ENCODE measurements at regions not wholly inside any gene's neighbourhood (a gene's known extent, or its start where the extent isn't known, plus 50 kb on each side); places are given as distances from the start of the nearest gene placed in this dataset.

GRCh38 chr10:4343091-4343490 lies 482.9 kb upstream of the AKR1E2 start:
- DNase-seq (ENCODE audit: low spot score): no peak

DNA sequence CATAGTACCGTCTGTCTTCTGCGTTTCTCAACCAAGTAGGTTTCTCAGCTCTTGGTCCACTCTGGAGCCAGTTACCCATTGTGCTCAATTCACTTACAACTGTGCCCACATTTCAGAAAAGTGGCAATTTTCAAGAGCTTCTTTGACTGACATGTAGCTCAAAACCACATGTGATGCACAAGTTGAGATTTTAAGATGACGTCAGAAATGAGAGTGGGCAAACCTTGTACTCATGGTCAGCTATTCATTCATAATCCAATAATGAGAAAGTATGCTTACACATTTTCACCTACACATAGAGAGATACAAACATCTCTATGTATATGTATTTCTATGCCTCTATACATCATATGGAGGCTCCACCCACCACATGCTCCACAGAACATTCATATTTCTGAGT lies 487.2 kb upstream of the AKR1E2 start:
- DNase-seq (ENCODE audit: low spot score): no peak

DNA sequence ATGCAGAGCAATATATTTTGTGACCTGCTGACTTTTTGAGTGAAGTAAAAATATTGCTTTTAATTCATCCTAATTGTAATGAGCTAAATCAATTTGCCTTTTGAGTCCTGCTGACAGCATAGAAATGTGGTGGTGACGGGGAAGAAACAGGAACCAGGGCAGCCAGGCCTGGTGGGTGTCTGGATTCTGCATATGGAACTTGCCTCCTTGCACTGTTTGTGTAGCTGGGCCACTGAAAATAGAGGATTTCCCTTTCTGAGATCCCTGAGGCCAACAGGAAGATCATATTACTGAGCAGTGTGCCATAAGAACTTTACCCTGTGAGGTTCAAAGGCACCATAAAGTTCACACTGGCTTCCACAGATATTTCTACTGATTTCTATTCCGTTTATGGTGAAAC lies 488.4 kb upstream of the AKR1E2 start:
- no peak for DNase-seq (ENCODE audit: low spot score)

DNA sequence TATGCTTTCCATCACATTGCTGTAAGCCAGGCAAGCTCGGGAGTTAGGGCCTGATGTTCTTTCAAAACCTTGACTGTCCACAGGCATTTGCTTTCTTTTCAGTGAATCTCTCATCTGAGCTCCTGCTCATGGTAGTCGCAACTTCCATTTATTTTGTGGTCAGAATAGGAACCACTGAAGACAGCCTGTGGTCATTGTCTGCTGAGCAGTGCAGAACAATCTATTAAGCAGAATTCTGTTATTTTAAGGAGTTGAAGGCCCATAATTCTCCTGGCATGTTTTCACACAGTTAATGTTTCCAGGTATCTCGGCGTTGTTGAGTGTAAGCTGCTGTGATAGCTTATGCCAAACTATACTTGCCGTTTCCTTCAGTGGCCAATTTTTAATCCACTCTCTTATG lies 491.1 kb upstream of the AKR1E2 start:
- no peak for DNase-seq (ENCODE audit: low spot score)

DNA sequence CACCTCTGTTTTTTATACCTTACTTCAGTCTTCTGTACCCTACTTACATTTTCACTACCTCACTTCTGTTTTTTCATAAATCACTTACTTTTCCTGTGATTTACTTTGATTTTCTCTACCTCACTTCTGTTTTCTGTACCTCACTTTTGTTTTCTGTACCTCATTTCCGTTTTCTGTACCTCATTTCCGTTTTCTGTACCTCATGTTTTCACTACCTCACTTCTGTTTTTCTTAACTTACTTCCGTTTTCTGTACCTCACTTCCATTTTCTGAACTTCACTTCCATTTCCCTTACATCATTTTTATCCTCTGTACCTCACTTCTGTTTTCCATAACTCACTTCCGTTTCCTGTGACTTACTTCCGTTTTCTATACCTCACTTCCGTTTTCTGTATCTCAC lies 492.0 kb upstream of the AKR1E2 start:
- DNase-seq (ENCODE audit: low spot score): no peak

DNA sequence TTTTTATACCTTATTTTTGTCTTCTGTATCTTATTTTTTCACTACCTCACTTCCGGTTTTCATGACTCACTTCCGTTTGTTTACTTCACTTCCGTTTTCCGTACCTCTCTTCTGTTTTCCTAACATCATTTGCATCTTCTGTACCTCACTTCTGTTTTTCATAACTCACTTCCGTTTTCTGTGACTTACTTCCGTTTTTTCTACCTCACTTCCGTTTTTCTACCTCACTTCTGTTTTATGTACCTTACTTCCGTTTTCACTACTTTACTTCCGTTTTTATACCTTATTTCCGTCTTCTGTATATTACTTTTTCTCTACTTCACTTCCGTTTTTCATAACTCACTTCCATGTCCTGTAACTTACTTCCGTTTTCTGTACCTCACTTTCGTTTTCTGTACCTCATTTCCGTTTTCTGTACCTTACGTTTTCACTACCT lies 492.5 kb upstream of the AKR1E2 start:
- DNase-seq (ENCODE audit: low spot score): no peak

GRCh38 chr10:4332764-4333458 lies 493.1 kb upstream of the AKR1E2 start:
- DNase-seq (ENCODE audit: low spot score): no peak

GRCh38 chr10:4331150-4331549 lies 494.9 kb upstream of the AKR1E2 start:
- no peak for DNase-seq (ENCODE audit: low spot score)

DNA sequence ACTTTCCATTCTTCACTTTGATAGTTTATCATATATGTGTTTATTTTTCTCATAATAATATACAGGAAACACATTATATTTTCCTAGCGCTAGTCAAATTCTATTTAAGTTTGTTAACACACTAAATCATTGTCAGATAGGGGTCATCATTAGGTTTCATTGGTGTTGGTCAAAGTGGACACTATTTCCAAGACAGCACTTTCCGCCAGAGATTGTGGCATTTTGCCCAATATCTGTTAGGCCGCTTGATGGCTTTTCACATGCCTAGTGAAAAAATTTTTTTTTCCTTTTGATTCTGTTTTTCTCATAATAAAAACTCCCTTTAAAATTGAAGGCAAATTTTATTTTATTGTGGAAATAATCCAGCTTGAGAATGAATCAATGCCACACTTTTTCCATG lies 495.4 kb upstream of the AKR1E2 start:
- DNase-seq (ENCODE audit: low spot score): no peak

DNA sequence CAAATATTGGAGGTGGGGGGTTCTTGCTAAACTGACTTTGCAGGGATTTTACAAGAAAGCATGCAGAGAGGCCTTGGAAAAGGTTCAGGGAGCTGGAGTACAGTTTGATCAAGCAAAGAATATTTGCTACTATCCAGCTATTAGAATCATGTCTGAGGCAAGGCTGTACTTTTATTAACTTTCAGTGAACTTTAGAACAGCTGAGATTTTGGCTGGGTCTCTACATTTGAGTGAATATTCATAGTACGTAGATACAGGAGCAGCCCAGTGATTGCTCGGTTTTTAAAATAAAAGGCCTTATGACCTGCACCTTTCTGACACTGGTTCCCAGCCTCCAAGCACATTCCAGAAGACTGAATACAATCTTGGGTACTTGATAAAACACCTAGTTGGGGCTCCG lies 496.8 kb upstream of the AKR1E2 start:
- no peak for DNase-seq (ENCODE audit: low spot score)

DNA sequence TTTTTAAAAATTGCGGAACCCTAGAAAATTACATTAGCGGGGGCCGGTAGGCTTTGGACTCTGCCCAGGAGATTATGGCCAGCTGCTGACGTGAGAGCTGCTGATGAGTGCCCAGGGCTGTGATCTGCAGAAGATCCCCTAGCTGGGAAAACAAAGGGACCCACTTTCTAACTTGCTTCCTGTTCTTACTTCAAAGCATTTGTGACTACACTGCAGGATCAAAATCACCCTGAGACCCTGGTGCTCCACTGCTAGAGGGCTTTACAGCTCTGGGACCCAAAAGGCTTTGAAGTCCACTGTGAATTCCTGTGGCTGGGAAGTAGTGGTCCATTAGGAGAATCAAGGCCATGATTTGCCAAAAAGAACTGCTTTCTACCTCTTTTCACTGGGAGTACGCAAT lies 499.4 kb upstream of the AKR1E2 start:
- no peak for DNase-seq (ENCODE audit: low spot score)

DNA sequence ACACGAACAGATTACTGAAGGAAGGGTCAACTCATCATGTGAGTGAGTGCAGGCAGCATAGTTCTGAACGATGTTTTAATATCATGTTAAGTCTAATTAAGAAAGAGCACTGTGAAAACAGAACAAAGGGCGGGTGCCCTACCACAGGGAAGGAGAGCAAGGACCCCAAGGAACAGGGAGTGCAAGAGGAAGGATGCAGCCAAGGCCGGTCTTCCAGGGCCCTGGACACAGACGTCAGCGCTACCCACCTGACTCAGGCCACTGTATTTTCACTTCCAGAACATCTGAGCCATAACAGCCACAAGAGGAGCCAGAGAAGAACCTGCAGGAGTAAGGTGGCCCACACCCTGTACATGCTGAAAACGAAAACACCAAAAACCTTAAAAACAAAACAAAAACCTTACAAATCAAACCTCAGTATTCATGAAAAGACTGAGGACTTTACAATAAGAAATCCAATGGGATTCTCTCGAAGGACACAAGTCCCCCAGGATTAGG lies 506.1 kb upstream of the AKR1E2 start:
- no peak for DNase-seq (ENCODE audit: low spot score)

DNA sequence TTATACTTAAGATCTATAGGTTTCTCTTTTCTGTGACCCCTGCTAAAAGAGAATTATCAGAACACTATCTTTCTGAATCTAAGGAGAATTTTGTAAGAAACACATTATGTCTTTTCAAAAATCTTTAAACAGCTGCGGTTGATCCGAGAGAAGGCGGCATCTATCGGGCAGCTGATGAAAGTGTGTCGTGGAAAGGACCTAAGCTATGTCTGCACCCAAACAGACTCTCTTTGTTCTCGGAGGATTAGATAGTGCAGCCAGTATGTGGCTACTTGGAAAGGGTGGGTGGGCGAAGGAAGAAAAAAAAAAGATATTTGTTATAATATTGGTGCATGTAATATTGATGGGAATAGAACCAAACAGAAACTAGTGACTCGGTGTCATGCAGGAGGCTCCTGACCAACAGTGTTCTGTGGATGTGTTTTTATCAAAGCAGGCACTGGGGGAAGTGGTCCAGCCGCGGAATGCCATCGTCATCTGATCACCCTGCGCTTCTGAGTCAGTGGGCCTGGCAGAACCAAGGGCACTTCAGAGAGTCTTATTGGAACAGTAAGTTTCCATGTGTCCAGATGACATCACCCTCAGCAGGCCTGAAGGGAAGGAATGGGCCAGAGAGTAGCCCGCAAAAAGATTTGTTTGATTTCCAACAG lies 509.7 kb upstream of the AKR1E2 start:
- peak; percentile 64 for DNase-seq (ENCODE audit: low spot score)

- DNase-seq (ENCODE audit: low spot score): peak; percentile 11
Measured at GRCh38 chr10:4315551-4315950, 510.5 kb upstream of the AKR1E2 start.

- DNase-seq (ENCODE audit: low spot score): no peak
Measured at GRCh38 chr10:4313051-4313450, 513.0 kb upstream of the AKR1E2 start.

- DNase-seq (ENCODE audit: low spot score): no peak
Measured at GRCh38 chr10:4312051-4312835, 513.8 kb upstream of the AKR1E2 start.

DNA sequence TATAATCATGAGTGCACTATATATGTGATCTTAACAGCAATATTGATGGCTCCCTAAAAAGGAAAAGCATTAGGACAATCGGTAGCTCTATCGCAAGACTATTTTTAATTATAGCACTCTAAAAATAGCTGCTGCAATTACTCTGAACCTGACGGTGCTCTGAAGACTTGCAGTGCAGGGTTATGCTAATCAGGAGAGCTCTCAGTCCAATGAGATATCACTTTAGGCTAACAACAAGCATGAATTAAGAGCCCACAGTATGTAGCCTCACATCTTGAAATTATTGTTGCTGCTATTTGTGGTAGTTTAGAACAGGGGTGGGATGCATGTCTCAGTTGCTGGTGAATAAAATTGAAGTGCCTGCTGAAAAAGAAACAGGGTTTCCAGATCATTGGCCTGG lies 515.8 kb upstream of the AKR1E2 start:
- DNase-seq (ENCODE audit: low spot score): no peak

- no peak for DNase-seq (ENCODE audit: low spot score)
Measured at GRCh38 chr10:4307910-4308309, 518.1 kb upstream of the AKR1E2 start.

DNA sequence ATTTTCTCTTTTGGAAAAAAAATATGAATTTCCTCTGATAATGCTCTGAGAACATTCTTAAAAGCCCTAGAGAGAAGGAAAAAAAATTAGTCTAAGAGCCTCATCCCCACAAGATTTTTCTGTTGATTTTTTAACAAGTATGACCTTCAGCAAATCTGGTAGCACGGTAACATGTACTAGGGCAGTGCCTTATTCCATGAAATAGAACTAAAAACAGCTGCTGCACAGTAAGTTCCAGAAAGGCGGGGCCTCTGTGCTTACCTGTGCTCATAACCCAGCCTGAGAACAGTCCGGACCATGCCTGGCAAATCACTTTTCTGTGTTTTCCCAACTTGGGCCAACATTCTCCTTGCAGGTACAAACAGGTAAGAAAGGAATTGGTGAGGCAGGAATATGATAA lies 519.1 kb upstream of the AKR1E2 start:
- no peak for DNase-seq (ENCODE audit: low spot score)

DNA sequence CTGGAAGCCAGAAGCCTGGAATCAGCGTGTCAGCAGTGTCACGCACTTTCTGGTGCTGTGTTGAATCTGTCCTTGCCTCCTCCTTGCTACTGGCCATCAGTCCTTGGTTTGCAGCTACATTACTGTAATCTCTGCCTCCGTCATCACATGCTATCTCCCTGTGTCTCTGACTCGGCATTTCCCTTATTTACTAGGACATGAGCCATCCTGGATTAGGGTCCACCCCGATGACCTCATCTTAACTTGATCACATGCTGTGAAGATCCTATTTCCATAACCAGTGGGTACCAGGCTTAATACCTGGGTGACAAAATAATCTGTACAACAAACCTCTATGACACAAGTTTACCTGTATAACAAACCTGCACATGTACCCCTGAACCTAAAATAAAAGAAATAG lies 518.0 kb upstream of the KLF6 start:
- DNase-seq (ENCODE audit: low spot score): no peak

GRCh38 chr10:4301291-4302045 lies 516.5 kb upstream of the KLF6 start:
- no peak for DNase-seq (ENCODE audit: low spot score)

DNA sequence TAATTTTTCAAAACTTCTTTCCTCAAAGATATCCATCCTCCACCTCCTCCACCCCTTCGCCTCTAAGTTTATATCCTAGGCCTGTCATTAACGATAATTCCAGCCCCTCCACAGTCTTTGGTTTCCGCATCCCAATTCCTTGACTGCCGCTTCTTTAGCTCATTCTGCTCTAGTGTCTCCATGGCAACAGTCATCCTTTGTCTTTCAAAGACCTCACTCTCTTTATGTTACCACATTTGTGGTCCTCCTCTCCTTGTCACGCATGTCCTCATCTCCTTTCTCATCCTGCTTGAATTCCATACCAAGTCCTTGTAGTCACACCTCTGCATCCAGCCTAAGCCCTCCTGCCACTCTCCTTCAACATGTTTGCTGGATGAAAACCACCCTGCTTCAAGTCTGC lies 511.2 kb upstream of the KLF6 start:
- DNase-seq (ENCODE audit: low spot score): no peak
